ENCODE measurements at regions not wholly inside any gene's neighbourhood (a gene's known extent, or its start where the extent isn't known, plus 50 kb on each side); places are given as distances from the start of the nearest gene placed in this dataset.

DNA sequence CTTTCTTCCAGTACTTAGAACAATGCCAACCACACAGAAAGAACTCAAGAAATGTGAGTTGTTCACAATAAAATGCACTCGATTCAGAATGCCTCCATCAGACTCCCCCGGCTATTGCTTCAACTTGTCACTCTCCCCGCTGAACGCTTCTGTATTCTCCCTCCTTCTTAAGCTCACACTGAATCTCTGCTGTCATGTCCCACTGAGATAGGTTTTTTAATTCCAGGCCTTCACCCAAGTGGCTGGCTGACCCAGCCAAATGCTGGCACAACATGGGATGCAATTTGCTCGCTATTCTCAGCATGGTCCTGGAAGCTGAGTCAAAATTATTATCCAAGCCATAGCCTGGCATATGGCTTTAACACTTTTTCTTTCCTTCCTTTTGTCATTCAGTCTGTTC, 76.8 kb upstream of the SERP2 start:
- no peak for TF ChIP-seq CTBP1 (IDR thresholded peaks at IDR 0.05; ENCODE audit: borderline replicate concordance)
- no peak for DNase-seq (ENCODE audit: extremely low spot score)
- ChIA-PET CTCF (no interaction called here), POLR2A (no interaction called here)

DNA sequence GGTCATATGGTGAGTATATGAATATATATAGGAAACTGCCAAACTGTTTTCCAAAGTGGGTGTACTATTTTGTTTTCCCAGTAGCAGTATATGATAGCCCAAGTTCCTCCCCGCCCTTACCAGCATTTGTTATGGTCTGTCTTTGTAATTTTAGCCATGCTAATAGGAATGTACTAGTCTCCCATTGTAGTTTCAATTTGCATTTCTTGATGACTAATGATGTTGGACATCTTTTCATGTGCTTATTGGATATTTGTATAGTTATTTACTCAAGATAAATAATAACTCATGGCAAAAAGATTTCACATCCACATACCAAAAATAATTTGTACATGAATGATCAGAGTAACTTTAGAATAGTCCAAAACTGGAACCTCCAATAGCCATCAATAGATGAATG, 75.3 kb upstream of the SERP2 start:
- no peak for DNase-seq (ENCODE audit: extremely low spot score)
- ChIA-PET POLR2A (no interaction called here), CTCF (no interaction called here)
- TF ChIP-seq, protein P1, sequence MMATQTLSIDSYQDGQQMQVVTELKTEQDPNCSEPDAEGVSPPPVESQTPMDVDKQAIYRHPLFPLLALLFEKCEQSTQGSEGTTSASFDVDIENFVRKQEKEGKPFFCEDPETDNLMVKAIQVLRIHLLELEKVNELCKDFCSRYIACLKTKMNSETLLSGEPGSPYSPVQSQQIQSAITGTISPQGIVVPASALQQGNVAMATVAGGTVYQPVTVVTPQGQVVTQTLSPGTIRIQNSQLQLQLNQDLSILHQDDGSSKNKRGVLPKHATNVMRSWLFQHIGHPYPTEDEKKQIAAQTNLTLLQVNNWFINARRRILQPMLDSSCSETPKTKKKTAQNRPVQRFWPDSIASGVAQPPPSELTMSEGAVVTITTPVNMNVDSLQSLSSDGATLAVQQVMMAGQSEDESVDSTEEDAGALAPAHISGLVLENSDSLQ (IDR thresholded peaks at IDR 0.05) = no peak
- TF ChIP-seq CTBP1 (IDR thresholded peaks at IDR 0.05; ENCODE audit: borderline replicate concordance) (no peak), L3MBTL2 (conservative IDR thresholded peaks at IDR 0.05) (no peak), LEF1 (IDR thresholded peaks at IDR 0.05; ENCODE audit: borderline replicate concordance) (no peak), SUZ12 (IDR thresholded peaks at IDR 0.05) (no peak), HDGF (IDR thresholded peaks at IDR 0.05; ENCODE audit: borderline replicate concordance) (no peak), TARDBP (IDR thresholded peaks at IDR 0.05) (no peak), ELF4 (IDR thresholded peaks at IDR 0.05) (no peak), FOXM1 (IDR thresholded peaks at IDR 0.05; ENCODE audit: borderline replicate concordance) (no peak), ZNF384 (IDR thresholded peaks at IDR 0.05) (no peak), FOXK2 (IDR thresholded peaks at IDR 0.05) (no peak), BHLHE40 (IDR thresholded peaks at IDR 0.05; ENCODE audit: borderline replicate concordance) (no peak), ARNT (IDR thresholded peaks at IDR 0.05) (no peak), NFRKB (IDR thresholded peaks at IDR 0.05) (no peak), FOXA1 (IDR thresholded peaks at IDR 0.05) (no peak), SP1 (IDR thresholded peaks at IDR 0.05) (no peak)

- TF ChIP-seq SP1 (IDR thresholded peaks at IDR 0.05) = no peak
- TF ChIP-seq FOXA1 (IDR thresholded peaks at IDR 0.05) = no peak
- TF ChIP-seq ARNT (IDR thresholded peaks at IDR 0.05) = no peak
- no peak for TF ChIP-seq FOXK2 (IDR thresholded peaks at IDR 0.05)
- POLR2A ChIA-PET = no interaction called here
- CTCF ChIA-PET = no interaction called here
- DNase-seq (ENCODE audit: extremely low spot score) = no peak
These were observed 74.3 kb upstream of the SERP2 start for GRCh38 chr13:44299152-44299943.

GRCh38 chr13:44300895-44301638, 72.6 kb upstream of the SERP2 start:
- ChIA-PET CTCF (no interaction called here), POLR2A (no interaction called here)
- TF ChIP-seq, protein P1 (IDR thresholded peaks at IDR 0.05) = no peak
- TF ChIP-seq ELF4 (IDR thresholded peaks at IDR 0.05) = no peak
- TF ChIP-seq NFRKB (IDR thresholded peaks at IDR 0.05) = no peak
- DNase-seq (ENCODE audit: extremely low spot score) = no peak

DNA sequence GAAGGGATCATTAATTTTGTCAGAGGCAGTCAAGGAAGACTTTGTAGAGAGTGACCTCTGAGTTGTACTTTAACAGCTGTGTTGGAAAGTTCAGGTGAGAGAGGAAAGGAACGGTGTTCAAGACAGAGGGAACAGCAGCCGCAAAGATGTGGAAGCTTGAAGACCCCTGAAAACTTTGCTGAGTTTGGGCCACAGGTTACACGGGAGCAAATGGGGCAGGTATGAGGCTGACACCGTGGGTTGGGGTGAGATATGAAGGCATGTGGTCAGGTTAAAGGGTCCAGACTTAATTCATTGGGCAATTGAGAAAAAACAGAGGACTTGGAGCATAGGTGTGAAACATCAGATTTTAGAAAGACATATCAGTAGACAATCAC, 72.0 kb upstream of the SERP2 start:
- ChIA-PET POLR2A (no interaction called here), CTCF (no interaction called here)
- TF ChIP-seq SP1 (IDR thresholded peaks at IDR 0.05) (no peak), ZNF384 (IDR thresholded peaks at IDR 0.05) (no peak), ARNT (IDR thresholded peaks at IDR 0.05) (no peak)
- no peak for DNase-seq (ENCODE audit: extremely low spot score)

DNA sequence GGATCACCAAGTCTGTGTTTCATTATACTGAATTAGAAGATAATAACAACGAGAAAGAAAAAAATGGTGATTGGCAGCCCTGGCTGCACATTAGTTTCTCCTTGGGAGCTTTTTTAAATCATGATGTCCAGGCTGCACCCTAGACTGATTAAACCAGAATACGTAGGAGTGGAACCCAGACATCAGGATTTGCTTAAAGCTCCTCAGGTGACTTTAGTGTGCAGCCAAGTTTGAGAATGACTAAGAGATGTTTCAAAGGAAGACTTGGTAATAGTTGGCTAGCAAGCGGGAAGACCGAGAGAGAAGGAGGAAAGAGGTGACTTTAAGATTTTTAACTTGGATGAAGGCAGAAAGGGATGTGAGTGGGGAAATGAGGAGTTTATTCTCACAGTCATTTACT, 71.4 kb upstream of the SERP2 start:
- DNase-seq (ENCODE audit: extremely low spot score) = no peak
- CTCF ChIA-PET = no interaction called here
- POLR2A ChIA-PET = no interaction called here
- TF ChIP-seq ARNT (IDR thresholded peaks at IDR 0.05) (no peak), ZNF384 (IDR thresholded peaks at IDR 0.05) (no peak), BHLHE40 (IDR thresholded peaks at IDR 0.05; ENCODE audit: borderline replicate concordance) (no peak), FOXA1 (IDR thresholded peaks at IDR 0.05) (no peak), CTBP1 (IDR thresholded peaks at IDR 0.05; ENCODE audit: borderline replicate concordance) (no peak), ELF4 (IDR thresholded peaks at IDR 0.05) (no peak), LEF1 (IDR thresholded peaks at IDR 0.05; ENCODE audit: borderline replicate concordance) (no peak), FOXK2 (IDR thresholded peaks at IDR 0.05) (no peak), SUZ12 (IDR thresholded peaks at IDR 0.05) (no peak), NFRKB (IDR thresholded peaks at IDR 0.05) (no peak), SP1 (IDR thresholded peaks at IDR 0.05) (no peak), TARDBP (IDR thresholded peaks at IDR 0.05) (no peak), FOXM1 (IDR thresholded peaks at IDR 0.05; ENCODE audit: borderline replicate concordance) (no peak), L3MBTL2 (conservative IDR thresholded peaks at IDR 0.05) (no peak)
- TF ChIP-seq, protein P1 (IDR thresholded peaks at IDR 0.05) = no peak

- ChIA-PET CTCF (no interaction called here), POLR2A (no interaction called here)
- DNase-seq (ENCODE audit: extremely low spot score) = no peak
- TF ChIP-seq CTBP1 (IDR thresholded peaks at IDR 0.05; ENCODE audit: borderline replicate concordance) (no peak), LEF1 (IDR thresholded peaks at IDR 0.05; ENCODE audit: borderline replicate concordance) (no peak), TARDBP (IDR thresholded peaks at IDR 0.05) (no peak), ELF4 (IDR thresholded peaks at IDR 0.05) (no peak), ARNT (IDR thresholded peaks at IDR 0.05) (no peak), SP1 (IDR thresholded peaks at IDR 0.05) (no peak), FOXK2 (IDR thresholded peaks at IDR 0.05) (no peak), FOXA1 (IDR thresholded peaks at IDR 0.05) (no peak), FOXM1 (IDR thresholded peaks at IDR 0.05; ENCODE audit: borderline replicate concordance) (no peak), BHLHE40 (IDR thresholded peaks at IDR 0.05; ENCODE audit: borderline replicate concordance) (no peak), SUZ12 (IDR thresholded peaks at IDR 0.05) (no peak), ZNF384 (IDR thresholded peaks at IDR 0.05) (no peak), L3MBTL2 (conservative IDR thresholded peaks at IDR 0.05) (no peak), NFRKB (IDR thresholded peaks at IDR 0.05) (no peak), HDGF (IDR thresholded peaks at IDR 0.05; ENCODE audit: borderline replicate concordance) (no peak)
- TF ChIP-seq, protein P1 (IDR thresholded peaks at IDR 0.05) = no peak
These were observed 70.6 kb upstream of the SERP2 start for GRCh38 chr13:44302940-44303575.
